CD1c-positive myeloid dendritic cell (primary cell): ENCODE measurements at regions not wholly inside any gene's neighbourhood (a gene's known extent, or its start where the extent isn't known, plus 50 kb on each side); places are given as distances from the start of the nearest gene placed in this dataset.

Experiments used
- DNase-seq: peaks from one replicate; pipeline ENCODE4 v3.0.0-alpha.2; 2016; ENCODE audit errors: extremely low spot score

DNA sequence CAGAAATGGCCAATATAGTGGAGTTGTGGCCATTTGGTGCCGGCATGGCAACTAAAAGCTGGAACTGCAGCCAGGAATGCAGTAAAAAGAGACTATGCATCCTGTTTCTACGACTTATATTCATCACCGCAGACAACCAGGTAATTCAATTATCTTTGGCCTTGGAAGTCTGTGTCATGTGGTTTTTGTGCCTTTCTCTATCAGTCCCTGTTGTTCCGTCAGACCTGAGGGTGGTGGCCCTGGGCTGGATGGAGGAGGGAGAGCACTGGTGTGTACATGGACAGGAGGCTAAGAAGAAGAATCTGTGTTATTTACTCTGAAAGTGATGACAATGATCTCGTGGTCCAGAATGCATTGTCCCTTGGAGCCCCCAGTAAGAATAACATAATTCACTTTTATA is 852.6 kb downstream of the VRK1 start:
- no peak for DNase-seq

DNA sequence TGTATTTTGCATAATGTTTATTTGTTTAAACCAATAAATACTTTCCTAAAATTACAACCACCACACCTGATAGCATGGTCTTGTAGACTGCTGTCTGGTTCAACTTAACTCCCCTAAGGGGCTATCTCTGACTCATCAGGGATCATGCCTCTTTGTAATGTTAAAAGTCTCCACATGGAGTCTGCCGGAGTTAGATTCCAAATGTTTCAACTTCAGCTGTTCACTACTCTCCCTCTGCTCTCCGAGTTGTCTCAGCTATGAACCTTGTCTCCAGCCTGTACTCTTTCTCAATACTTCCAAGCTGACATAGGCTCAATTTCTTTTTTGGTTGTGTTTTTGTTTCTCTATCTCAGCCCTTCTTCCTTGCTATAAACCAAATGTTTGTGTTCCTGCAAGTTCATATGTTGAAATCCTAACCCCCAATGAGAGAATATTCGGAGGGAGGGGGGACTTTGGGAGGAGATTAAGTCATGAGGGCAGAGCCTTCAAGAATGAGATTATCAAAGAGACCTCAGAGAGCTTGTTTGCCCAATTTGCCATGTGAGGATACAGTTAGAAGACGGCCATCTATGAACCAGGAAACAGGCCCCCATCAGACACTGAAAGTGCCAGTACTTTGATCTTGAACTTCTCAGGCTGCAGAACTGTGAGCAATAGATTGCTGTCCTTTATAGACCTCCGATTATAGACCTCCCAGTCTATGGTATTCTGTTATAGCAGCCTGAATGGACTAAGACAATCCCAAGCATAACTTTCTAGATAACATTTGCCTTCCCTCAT is 858.2 kb downstream of the VRK1 start:
- no peak for DNase-seq

DNA sequence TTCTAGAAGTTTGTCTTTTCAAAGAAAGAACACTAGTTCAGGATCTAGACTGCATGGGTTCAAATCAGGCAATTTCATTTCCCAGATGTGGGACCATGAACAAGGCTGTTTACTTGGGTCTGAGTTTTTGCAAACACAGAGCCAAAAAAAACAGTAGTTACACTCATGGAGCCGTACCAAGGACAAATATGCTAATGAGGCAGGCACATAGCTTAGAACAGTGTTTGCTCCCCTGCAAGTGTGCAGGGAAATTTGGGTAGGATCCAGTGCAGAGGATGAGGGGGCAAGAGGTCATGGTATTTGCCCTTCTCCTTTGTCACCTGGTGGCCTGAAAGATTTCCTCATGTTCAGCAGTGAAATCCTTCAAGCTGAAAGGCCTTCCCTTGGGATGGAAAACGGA is 860.4 kb downstream of the VRK1 start:
- no peak for DNase-seq

DNA sequence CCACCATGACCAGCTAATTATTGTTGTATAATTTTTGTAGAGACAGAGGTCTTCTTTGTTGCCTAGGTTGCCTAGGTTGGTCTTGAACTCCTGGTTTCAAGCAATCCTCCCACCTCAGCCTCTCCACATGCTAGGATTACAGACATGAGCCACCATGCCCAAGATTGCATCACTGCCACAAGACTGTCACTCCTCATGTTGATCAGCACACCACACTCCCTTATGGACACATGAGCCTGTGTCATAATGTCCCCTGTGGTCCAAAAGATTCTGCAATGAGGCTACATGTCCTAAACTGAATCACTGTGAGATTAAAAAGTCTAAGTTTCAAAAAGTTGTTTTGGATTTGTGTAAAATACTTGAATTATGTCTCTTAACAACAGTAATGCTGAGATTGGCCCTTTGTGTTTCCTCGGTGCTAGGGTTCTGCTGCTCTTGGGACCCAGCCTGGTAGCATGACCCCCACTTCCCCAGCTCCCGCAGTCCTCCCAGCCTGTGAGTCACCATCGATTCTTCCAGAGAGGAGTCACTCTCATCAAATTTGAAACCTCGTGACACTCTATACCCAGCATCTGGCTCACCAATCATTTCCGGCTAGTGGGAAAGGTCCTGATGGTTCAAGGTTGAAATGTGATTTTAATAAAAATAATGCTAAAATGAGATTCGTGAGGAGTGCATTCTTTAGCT is 890.9 kb downstream of the VRK1 start:
- no peak for DNase-seq

DNA sequence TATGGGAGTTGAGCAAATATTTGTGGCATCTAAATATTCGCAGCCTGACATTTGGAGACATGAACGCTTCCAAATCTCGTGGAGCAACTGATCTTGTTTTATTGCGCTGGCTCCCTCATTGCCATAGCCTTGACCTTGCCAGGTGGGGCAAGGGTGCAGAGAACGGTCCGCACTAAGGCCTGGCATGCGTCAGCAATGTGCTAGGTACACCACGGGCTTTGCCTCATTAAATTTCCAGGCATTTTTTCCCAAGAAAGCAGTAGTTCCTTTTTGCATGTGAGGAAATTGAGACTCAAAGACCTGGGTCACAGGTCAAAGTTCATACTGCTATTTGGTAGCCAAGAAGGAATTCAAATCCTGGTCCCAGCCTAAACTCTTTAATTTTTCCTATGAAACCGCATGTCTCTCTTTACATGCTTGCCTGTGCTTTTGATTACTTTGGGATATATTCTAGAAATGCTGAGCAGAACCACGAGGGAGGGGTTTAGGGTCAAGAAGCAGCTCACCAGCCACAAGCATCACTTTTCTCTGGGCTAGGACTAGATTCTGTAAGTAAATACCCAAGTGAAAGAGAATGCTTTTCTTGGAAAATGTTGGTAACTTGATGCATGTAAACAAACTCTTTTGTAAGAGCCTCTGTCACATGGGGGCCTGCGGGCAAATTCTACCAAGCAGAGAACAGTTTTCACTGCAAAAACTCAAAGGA is 891.6 kb downstream of the VRK1 start:
- no peak for DNase-seq

DNA sequence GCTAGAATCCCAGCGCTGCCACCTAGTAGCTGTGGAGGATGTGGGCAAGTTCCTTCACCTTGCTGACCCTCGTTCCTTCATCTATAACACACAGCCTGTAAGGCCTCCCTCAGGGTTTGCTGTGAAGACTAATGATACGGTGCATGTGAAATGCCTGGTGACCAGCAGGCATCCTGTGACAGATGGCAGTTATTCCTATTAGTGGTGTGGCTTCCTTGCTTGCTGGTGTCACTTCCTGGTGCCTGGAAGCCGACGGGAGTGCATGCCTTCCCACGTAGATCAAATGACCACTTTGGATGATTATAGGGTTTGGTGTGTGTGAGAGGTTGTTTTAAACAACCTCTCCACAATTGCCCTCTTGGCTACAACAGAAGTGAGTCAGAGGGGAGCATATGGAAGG is 894.9 kb downstream of the VRK1 start:
- no peak for DNase-seq

DNA sequence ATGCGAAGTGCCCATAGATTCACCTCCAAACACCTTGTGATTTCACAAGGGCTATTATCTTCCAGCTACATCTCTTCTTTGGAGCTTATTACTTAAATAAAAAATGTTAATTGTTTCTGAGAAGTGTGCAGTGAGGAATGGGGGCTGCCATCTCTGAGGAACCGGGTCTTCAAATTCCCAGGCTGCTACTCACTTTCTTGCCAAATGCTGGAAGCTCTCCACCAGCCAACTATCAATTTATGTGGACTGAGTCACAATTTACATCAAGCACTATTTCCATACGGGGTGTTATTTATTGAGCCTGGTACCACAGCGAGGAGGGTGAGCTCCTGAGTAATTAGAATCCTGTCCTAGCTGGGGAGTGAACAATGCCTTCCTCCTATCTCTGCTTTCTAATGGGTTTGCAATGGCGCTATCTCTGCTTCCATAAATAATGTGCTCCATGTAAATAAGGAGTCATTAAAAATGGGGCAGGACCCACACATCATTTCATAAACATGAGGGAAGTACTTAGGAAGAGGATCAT is 898.3 kb downstream of the VRK1 start:
- no peak for DNase-seq

DNA sequence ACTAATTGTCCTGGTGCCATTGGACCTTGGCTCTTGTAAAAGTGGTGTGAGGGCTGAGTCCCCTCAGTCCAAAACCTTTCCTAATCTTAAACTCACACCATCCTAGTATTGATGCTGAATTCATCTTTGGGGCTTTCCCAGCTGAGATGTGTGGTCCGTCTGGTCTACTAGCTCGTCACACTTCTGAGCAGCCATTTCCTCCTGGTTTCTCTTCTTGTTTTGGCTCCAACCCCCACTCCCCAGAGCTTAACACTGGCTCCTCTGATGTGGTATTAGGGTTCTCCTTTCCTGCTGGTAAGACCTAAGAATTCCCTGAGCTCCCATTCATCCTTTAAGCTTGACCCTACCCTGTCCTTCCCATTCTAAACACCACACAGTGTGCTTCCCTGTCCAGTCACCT is 900.6 kb downstream of the VRK1 start:
- no peak for DNase-seq

DNA sequence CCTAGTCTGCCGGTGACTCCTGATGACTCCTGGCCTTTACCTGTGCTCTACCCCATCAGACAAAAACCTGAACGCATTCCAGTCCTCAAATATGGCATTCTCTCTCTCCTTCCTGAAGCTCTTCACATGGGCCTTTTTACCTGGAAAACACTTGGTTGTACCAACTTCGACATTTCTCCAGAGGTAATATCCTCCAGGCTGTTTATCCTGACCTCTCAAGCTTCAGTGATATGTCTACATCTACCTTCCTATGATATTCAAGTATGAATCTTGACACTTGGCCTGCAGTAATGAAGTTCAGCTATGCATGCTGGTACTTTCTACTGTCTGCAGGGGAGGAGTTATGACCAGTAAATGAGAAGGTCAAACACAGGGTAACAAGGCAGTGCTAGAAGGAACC is 901.8 kb downstream of the VRK1 start:
- DNase-seq = no peak

DNA sequence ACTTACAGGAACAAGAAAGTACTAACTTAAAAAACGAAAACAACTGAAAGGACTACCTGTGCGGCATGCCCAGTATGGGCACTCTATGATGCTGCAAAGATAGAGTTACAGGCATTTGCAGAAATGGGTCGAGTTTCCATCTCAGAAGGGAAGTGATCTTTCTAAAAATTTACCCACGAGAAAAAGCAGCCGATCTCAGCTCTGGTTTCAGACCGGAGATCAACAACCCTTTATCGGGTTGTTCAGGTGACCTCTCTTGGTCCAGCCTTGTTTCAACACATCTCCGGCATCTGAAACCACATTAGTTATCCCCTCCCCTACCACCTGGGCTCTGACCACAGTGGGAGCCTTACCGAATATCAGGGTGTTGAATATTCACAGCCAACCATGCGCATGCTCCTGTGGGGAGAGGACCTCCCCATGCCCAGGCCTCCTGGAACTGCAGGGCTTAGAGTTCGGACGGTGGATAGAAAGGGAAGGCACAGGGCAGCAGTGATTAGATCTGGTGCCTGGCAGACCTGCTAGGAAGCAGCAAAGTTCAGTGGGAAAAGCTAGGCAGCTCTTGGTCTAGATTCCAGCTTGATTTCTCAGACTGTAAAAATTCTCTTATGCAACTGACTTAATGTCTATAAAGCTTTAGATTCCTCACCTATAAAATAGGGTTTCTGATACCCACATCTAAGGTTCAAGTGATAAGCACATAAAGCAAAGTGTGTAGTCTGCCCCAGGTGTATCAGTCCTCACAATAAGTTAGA is 906.0 kb downstream of the VRK1 start:
- no peak for DNase-seq

DNA sequence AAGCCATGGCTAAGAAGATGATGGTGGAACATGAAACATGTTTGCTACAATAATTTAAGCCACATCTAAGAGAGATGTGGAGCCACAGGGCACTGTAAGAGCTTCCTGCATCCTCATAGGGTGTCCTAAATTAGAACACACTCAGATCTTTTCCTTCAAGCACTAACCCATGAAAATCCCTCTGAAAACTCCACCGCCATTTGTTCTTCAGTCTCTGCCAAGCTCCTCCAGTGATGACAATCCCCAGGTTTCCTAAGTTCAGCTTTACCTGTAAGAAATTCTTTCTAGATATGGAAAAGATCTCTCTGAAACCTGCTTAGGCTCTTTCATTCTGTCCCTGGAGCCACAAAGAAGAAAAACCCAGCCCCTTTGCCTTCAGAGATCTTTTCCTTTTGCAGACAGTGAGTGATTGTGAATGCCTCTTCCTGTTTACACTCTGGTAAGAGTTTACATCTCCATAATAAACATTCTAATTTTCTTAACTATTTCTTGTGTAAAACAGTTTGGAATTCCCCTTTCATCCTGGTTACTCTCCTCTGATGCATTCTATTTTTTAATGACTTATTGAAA is 907.2 kb downstream of the VRK1 start:
- DNase-seq = no peak

DNA sequence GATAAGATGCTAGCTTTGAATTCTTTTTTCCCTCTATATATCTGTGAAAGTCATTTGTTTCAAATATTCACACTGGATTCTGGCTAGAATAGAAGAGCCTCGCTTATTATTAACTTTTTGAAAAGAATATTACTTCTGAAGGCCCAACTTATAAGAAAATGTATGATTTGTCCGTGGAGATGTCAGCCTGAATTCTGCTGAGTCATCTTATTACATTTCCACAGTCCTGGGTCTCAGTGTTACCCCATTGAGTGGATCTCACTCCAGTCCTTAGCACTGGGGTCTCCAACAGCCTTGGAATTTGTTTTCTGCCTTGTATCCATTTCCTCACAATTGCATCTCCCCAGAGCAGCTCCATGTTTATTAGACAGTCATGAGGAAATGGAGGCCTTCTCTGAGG is 907.9 kb downstream of the VRK1 start:
- DNase-seq = no peak

DNA sequence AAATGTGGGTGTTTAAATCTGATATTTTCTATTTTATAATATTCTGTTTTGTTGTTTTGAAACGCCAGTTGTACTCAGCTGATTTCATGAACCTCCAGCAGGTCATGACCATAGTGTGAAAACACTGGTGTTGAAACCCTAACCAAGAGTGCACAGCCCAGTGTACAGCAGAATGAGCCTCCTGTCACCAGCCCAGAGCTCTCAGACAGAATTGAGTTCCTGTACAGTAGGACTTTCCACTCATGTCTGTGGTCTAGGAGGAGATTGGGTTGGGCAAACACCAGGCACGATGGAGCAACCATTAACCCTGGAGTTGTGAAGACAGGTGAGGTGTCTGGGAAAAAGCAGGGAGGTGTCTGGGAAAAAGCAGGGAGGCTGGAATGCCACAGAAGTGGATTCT is 908.8 kb downstream of the VRK1 start:
- no peak for DNase-seq

DNA sequence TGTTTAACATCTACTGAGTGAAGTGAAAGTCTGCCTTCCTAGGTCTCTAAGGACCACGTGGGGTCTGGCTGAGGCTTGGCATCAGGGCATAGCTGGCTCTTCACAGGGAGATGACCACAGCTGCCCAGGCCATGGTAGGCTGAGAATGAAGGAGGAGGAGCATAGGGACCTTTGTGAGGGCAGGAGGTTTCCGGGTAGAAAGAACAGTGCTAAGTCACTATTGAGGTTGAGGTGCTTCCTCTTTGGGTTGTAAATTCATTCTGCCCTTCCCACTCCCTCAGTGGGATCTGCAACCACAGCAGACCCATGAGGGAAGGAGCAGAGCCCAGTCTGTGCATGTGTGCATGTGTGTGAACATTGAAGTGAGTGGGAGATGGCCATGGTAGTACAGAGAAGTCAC is 909.6 kb downstream of the VRK1 start:
- DNase-seq = no peak

DNA sequence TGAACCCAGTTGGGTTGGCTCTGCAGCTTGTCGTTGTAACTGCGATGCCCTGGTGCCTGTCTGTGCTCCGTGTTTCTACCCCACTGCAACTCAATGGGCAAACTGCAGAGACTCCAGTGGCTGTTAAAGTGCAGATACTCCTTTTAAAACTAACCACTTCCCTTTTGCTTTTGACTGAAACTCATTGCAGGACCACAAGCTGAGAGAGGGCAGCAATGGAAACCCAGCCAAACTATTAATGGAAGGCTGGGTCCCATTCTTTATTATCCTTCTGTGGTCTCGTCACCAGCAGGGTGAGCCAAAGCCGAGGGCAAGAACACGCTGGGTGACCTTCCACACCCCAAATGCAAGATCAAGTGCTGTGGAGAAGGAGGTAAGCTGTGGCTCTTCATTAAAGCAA is 910.4 kb downstream of the VRK1 start:
- DNase-seq = no peak

DNA sequence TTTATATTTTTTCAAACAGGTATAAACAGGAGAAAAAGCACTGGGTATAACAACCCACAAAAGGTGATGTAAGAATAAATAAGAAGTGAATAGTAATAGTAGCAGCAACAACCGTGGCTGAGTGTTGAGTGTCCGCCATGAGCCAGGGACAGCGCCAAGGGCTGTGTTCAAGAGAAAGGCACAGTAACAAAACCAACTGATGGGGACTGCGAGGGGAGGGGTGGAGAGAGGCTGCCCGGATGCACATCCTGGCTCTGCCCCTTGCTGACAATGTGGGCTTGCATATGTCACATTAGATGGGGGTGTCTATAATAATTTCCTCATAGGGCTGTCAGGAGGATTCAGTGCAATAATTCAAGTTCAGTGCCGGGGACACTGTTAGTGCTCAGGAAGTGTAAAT is 912.4 kb downstream of the VRK1 start:
- DNase-seq = no peak

DNA sequence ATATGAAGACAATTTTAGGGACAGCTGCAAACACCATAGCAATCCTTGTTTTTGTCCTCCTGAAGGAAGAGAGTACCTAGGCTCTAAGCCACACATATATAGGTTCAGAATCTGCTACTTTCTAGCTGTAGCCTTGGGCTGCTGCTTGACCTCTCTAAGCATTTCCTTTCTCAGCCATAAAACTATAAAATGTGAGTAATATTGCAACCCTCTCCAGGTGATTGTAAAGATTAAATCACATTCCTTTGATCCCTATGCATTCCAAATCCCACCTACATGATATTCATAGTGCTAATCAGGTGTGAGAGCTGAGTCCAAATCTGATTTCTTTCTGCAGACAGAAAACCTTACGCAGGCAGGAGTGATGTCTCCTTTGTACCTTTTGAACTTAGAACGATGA is 913.5 kb downstream of the VRK1 start:
- DNase-seq = no peak

DNA sequence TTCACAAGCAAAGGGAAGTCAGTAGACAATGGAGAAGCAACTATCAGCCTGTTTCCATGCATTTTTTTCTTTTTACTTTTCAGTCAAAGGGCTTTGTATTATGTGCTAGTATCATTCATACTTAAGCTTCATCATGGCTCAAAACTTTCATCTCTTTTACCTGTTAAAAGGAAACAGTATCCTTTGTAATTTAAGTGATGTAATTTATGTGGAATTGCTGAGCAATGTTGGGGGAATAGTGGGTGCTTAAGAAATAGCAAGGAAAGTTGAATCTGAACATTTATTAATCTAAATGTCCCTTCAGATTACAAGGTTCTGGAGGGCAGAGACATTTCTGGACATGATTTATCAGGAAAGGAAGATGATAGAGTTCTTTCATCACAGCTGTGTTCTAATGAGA is 915.3 kb downstream of the VRK1 start:
- no peak for DNase-seq

DNA sequence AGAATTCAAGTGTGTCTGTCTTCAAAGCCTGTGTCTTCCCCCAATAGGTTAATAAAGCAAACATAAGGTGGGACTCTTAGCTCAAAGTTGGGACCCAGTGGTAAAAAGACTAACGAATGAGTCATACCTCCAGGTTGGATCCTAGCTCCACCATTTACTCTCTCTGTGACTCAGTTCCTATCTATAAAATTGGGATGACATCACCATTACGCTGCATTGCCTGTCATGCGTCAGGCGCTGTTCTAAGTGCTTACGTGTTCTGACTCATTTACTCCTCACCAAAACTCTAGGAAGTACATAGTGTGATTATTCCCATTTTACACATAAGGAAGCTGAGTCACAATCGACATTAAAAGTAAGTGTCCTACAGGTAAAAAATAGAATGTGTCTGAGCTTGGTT is 915.8 kb downstream of the VRK1 start:
- DNase-seq = no peak

DNA sequence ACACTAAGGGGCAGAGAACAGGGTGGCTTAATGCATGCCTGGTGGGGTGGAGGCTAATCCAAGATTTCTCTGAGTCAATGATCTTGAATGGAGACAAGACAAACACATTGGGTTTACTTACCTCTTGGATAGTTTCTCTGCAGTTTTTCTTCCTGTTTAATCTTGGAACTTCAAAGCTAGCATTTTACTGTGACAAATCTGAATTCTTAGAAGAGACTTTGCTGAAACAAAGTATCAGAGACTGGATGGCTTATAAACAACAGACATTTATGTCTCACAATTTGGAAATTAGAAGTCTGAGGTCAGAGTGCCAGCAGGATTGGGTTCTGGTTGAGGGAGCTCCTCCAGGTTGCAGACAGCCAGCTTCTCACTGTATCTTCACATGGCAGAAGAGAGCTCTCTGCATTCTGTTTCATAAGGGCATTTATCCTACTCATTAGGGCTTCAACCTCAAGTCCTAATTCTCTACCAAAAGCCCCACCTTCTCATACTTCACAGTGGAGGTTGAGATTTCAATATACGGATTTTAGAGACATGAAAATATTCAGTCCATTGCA is 921.8 kb downstream of the VRK1 start:
- DNase-seq = no peak

DNA sequence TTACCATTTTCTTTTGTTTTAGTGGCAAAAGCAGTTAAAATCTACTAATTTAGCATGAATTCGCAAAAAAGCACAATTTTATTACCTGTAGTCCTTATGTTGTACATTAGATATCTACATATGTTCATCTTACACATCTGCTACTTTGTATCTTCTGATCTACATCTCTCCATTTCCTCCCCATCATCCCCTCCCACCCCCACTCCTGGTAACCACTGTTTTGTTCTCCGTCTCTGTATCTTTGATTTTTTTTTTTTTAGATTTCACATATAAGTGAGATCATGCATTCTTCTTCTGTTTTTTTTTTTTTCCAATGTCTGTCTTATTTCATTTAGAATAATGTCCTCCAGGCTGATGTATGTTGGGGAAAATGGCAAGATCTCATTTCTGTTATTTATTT is 922.7 kb downstream of the VRK1 start:
- DNase-seq = no peak
